Suprapubic skin (tissue), 4 donors: ENCODE measurements at regions not wholly inside any gene's neighbourhood (a gene's known extent, or its start where the extent isn't known, plus 50 kb on each side); places are given as distances from the start of the nearest gene placed in this dataset.

Source experiments
- EP300 ChIP-seq: sonication (generic); formaldehyde crosslinking; IDR thresholded peaks from one replicate; pipeline ENCODE4 v1.6.1; 2017; ENCODE audit warnings: antibody characterized with exemption
- POLR2A ChIP-seq, 2 donors: fragments of 450-650 bp; IDR thresholded peaks; one replicate each; pipeline ENCODE4 v1.6.1; 2017; ENCODE audit warnings: antibody characterized with exemption in 2 of 2, mild to moderate bottlenecking in 2 of 2, moderate library complexity in 2 of 2
- POLR2AphosphoS5 ChIP-seq, 3 donors: sonication (generic); formaldehyde crosslinking; IDR thresholded peaks; one replicate each; pipeline ENCODE4 v1.6.1; 2017; ENCODE audit warnings: antibody characterized with exemption in 3 of 3
- TF ChIP-seq, protein P1 (sequence below), 2 donors: fragments of 200-600 bp in 1 of 2; fragments of 450-650 bp in 1 of 2; sonication (generic) in 1 of 2; IDR thresholded peaks; one replicate each; pipeline ENCODE4 v1.5.1; 2016 to 2019; ENCODE audit warnings: antibody characterized with exemption in 2 of 2, mild to moderate bottlenecking in 1 of 2, moderate library complexity in 1 of 2

DNA sequence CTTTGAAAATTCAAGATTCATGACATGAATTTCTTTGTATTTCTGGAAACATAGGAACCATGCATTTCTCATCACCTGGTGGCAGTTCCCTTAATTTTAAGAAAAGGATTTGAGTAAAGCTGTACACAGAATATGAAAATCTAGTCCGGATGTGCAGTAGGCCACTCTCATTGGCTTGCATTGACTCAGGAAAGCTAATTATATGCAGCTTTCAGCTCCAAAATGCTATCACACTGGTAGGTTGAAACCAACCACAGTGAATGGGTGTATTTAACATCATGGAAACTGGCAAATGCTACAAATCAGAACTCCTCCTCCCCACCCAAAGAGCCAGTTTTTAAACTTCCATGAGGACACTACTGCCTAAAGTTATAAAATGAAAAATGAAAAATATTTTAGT, 161.6 kb upstream of the FBXL17 start:
- TF ChIP-seq POLR2AphosphoS5 (IDR thresholded peaks at IDR 0.05), result no peak
- TF ChIP-seq, protein P1, sequence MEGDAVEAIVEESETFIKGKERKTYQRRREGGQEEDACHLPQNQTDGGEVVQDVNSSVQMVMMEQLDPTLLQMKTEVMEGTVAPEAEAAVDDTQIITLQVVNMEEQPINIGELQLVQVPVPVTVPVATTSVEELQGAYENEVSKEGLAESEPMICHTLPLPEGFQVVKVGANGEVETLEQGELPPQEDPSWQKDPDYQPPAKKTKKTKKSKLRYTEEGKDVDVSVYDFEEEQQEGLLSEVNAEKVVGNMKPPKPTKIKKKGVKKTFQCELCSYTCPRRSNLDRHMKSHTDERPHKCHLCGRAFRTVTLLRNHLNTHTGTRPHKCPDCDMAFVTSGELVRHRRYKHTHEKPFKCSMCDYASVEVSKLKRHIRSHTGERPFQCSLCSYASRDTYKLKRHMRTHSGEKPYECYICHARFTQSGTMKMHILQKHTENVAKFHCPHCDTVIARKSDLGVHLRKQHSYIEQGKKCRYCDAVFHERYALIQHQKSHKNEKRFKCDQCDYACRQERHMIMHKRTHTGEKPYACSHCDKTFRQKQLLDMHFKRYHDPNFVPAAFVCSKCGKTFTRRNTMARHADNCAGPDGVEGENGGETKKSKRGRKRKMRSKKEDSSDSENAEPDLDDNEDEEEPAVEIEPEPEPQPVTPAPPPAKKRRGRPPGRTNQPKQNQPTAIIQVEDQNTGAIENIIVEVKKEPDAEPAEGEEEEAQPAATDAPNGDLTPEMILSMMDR (IDR thresholded peaks at IDR 0.05), result no peak
- no peak for TF ChIP-seq POLR2A (IDR thresholded peaks at IDR 0.05)
- no peak for TF ChIP-seq EP300
